Keratinocyte (primary cell): ENCODE measurements at regions not wholly inside any gene's neighbourhood (a gene's known extent, or its start where the extent isn't known, plus 50 kb on each side); places are given as distances from the start of the nearest gene placed in this dataset.

Experiments
- DNase-seq: peaks from one replicate; pipeline ENCODE4 v3.0.0-alpha.2; 2011; ENCODE audit warnings: low read depth, missing footprints, low spot score
- FAIRE-seq: peaks from 2 replicates; lab custom pipeline; 2011; peaks lifted over from hg19 to GRCh38; lab: Jason Lieb, UNC
- H2AFZ ChIP-seq: 2 replicates; pipeline ENCODE4 v1.6.0; 2012; ENCODE audit warnings: low read length, control low read depth, inconsistent platforms; ENCODE audit not compliant: control insufficient read depth
- H3K27ac ChIP-seq: 2 replicates; pipeline ENCODE4 v1.5.1; 2011; ENCODE audit warnings: low read length; ENCODE audit not compliant: control insufficient read depth, insufficient read depth
- H3K27me3 ChIP-seq: 3 replicates; pipeline ENCODE4 v1.6.0; 2011; ENCODE audit warnings: low read length; ENCODE audit not compliant: control insufficient read depth, insufficient read depth; ENCODE audit errors: extremely low read depth
- H3K36me3 ChIP-seq, 2 experiments: 2 replicates in 1 of 2; 3 replicates in 1 of 2; pipeline ENCODE4 v1.5.1; 2011; ENCODE audit warnings: low read length in 2 of 2, mild to moderate bottlenecking in 1 of 2; ENCODE audit not compliant: control insufficient read depth in 2 of 2, insufficient read depth in 2 of 2; ENCODE audit errors: extremely low read depth in 1 of 2
- H3K4me1 ChIP-seq: 3 replicates; pipeline ENCODE4 v1.5.1; 2011; ENCODE audit warnings: low read length; ENCODE audit not compliant: control insufficient read depth, insufficient read depth; ENCODE audit errors: extremely low read depth
- H3K4me2 ChIP-seq: 3 replicates; pipeline ENCODE4 v1.6.0; 2011; ENCODE audit warnings: low read depth, low read length; ENCODE audit not compliant: control insufficient read depth, insufficient read depth; ENCODE audit errors: extremely low read depth
- H3K4me3 ChIP-seq, 3 experiments: fragments of 200-600 bp in 1 of 3; sonication (generic) in 1 of 3; 2 replicates in 2 of 3; 3 replicates in 1 of 3; pipeline ENCODE4 v1.5.1; 2011 to 2016; ENCODE audit warnings: low read length in 3 of 3, mild to moderate bottlenecking in 3 of 3, control low read depth in 2 of 3, inconsistent platforms in 1 of 3, low read depth in 1 of 3, mixed read lengths in 1 of 3, mixed run types in 1 of 3, moderate library complexity in 1 of 3; ENCODE audit not compliant: control insufficient read depth in 2 of 3, insufficient read depth in 2 of 3; ENCODE audit errors: extremely low read depth in 1 of 3
- H3K79me2 ChIP-seq: 2 replicates; pipeline ENCODE4 v1.6.0; 2012; ENCODE audit warnings: low read length; ENCODE audit not compliant: control insufficient read depth, insufficient read depth
- H3K9ac ChIP-seq: 3 replicates; pipeline ENCODE4 v1.6.0; 2011; ENCODE audit warnings: low read length; ENCODE audit not compliant: control insufficient read depth, insufficient read depth; ENCODE audit errors: extremely low read depth
- H3K9me1 ChIP-seq: 3 replicates; pipeline ENCODE4 v1.6.0; 2011; ENCODE audit warnings: low read length; ENCODE audit not compliant: control insufficient read depth, insufficient read depth; ENCODE audit errors: extremely low read depth
- H3K9me3 ChIP-seq: 2 replicates; pipeline ENCODE4 v1.5.1; 2012; ENCODE audit warnings: low read depth, low read length; ENCODE audit not compliant: control insufficient read depth
- H4K20me1 ChIP-seq: 3 replicates; pipeline ENCODE4 v1.6.0; 2011; ENCODE audit warnings: low read length; ENCODE audit not compliant: control insufficient read depth, insufficient read depth; ENCODE audit errors: extremely low read depth
- EZH2 ChIP-seq: IDR thresholded peaks from one replicate; pipeline ENCODE4 v1.6.1; 2012; ENCODE audit warnings: inconsistent platforms, mild to moderate bottlenecking, low read length, moderate library complexity
- dilution Hi-C: fragments of 300-500 bp; cut with MboI; formaldehyde crosslinking; loops from one replicate; pipeline ENCODE4 v1.7.0; 2020; ENCODE audit warnings: low sequenced_read_pairs; ENCODE audit not compliant: extremely low pct_ligation_motif_present
- TF ChIP-seq, protein P1 (sequence below), 3 experiments: IDR thresholded peaks in 1 of 3; conservative IDR thresholded peaks in 1 of 3; optimal IDR thresholded peaks in 1 of 3; 2 replicates in 2 of 3; 3 replicates in 1 of 3; pipeline versions ENCODE3 to v1.5.1; 2011; ENCODE audit warnings: low read length in 3 of 3, mild to moderate bottlenecking in 3 of 3, moderate library complexity in 2 of 3, control low read depth in 1 of 3, inconsistent platforms in 1 of 3; ENCODE audit not compliant: insufficient read depth in 2 of 3; ENCODE audit errors: extremely low read depth in 1 of 3

DNA sequence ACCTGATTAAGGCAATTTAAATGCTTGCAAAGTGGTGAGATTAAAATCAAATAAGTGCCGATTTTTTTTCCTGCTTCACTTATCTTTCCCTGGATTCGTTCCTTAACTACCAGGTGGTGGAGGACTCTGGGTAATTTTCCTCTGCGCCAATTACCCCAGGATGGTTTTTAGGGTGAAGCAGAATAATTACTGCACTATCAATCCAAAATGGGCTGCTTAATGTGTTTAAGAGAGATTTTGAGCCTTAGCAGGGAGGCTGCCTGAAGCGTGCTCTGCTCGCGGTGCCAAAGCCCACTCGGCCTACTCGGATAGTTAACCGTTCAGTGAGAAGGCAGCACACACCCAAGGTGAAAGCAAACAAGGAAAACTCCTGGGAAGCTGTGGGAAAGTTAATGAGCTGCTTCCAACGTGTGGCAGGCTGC lies 274.9 kb upstream of the LMO3 start:
- H3K9ac ChIP-seq, result no peak overlapping the region
- no peaks in the 10 kb centered on the region for H4K20me1 ChIP-seq
- peak overlapping the region; percentile 56 for H3K4me2 ChIP-seq
- no peak overlapping the region for H3K4me3 ChIP-seq
- H3K79me2 ChIP-seq, result no peaks in the 10 kb centered on the region
- no peak overlapping the region for H3K27ac ChIP-seq
- DNase-seq (no peak), FAIRE-seq (no peak)
- H3K9me3 ChIP-seq, result no peaks in the 10 kb centered on the region
- dilution Hi-C loops, result no loop called here
- peak overlapping the region; percentile 54 for H2AFZ ChIP-seq
- TF ChIP-seq, protein P1, sequence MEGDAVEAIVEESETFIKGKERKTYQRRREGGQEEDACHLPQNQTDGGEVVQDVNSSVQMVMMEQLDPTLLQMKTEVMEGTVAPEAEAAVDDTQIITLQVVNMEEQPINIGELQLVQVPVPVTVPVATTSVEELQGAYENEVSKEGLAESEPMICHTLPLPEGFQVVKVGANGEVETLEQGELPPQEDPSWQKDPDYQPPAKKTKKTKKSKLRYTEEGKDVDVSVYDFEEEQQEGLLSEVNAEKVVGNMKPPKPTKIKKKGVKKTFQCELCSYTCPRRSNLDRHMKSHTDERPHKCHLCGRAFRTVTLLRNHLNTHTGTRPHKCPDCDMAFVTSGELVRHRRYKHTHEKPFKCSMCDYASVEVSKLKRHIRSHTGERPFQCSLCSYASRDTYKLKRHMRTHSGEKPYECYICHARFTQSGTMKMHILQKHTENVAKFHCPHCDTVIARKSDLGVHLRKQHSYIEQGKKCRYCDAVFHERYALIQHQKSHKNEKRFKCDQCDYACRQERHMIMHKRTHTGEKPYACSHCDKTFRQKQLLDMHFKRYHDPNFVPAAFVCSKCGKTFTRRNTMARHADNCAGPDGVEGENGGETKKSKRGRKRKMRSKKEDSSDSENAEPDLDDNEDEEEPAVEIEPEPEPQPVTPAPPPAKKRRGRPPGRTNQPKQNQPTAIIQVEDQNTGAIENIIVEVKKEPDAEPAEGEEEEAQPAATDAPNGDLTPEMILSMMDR (optimal IDR thresholded peaks at IDR 0.05 in 1 of 3, IDR thresholded peaks at IDR 0.05 in 1 of 3, conservative IDR thresholded peaks at IDR 0.05 in 1 of 3; ENCODE audit: extremely low read depth in 1 of 3, insufficient read depth in 2 of 3, low read length in 3 of 3), result no peak
- TF ChIP-seq EZH2, result no peak
- H3K9me1 ChIP-seq, result no peaks in the 10 kb centered on the region
- H3K4me1 ChIP-seq, result no peaks in the 10 kb centered on the region
- no peaks in the 10 kb centered on the region for H3K27me3 ChIP-seq
- no peaks in the 10 kb centered on the region for H3K36me3 ChIP-seq

DNA sequence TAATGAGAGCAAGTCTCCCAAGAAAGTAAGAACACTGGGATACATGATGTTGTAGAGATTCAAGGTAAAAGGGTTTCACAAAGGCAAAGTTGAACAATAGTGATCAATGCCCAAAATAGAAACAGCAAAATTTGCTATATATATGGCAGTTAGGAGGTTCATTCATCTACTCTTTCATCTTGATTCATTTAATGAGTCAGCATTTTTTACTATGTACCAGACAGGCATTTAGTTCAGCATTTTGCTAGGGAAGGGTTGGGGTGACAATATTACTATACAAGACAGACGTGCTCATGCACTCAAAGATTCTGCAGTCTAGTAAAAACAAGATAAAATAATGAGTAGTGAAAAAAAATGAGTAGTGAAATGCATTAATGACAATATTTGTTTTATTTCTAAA lies 264.9 kb upstream of the LMO3 start:
- no peaks in the 10 kb centered on the region for H3K9me1 ChIP-seq
- no peaks in the 10 kb centered on the region for H3K27me3 ChIP-seq
- no peak overlapping the region for H3K9ac ChIP-seq
- no peak for TF ChIP-seq EZH2
- TF ChIP-seq, protein P1 (optimal IDR thresholded peaks at IDR 0.05 in 1 of 3, IDR thresholded peaks at IDR 0.05 in 1 of 3, conservative IDR thresholded peaks at IDR 0.05 in 1 of 3; ENCODE audit: extremely low read depth in 1 of 3, insufficient read depth in 2 of 3, low read length in 3 of 3), result no peak
- H3K27ac ChIP-seq, result no peak overlapping the region
- no peaks in the 10 kb centered on the region for H4K20me1 ChIP-seq
- H3K4me3 ChIP-seq, result no peak overlapping the region
- no peaks in the 10 kb centered on the region for H3K4me1 ChIP-seq
- H2AFZ ChIP-seq, result no peak overlapping the region
- no peaks in the 10 kb centered on the region for H3K9me3 ChIP-seq
- no peak for FAIRE-seq
- no peak for DNase-seq
- H3K79me2 ChIP-seq, result no peaks in the 10 kb centered on the region
- no peaks in the 10 kb centered on the region for H3K36me3 ChIP-seq
- dilution Hi-C loops, result no loop called here
- no peak overlapping the region for H3K4me2 ChIP-seq
